CD4-positive, alpha-beta memory T cell (primary cell): ENCODE measurements at regions not wholly inside any gene's neighbourhood (a gene's known extent, or its start where the extent isn't known, plus 50 kb on each side); places are given as distances from the start of the nearest gene placed in this dataset.
"Not testable (repeated sequence)": the region's sequence is repeated elsewhere in the genome, so short reads cannot be mapped to it uniquely, and the experiment has no call there.

ENCODE experiments used
- CTCF ChIA-PET: fragments of 350-600 bp; sonication (Branson Sonifier 250); formaldehyde crosslinking; loops from one replicate; lab custom pipeline; 2021; ENCODE audit warnings: inconsistent platforms; ENCODE audit not compliant: partially characterized antibody; lab: Charles Lee
- POLR2A ChIA-PET: fragments of 350-600 bp; sonication (Branson Sonifier 250); formaldehyde crosslinking; loops from one replicate; lab custom pipeline; 2021; ENCODE audit not compliant: partially characterized antibody; lab: Charles Lee
- DNase-seq, 5 donors: peaks; one replicate each; pipeline versions ENCODE4 v3.0.0 to v3.0.0-alpha.2; 2020 to 2022; ENCODE audit warnings: mixed read lengths in 1 of 5
- H3K27ac ChIP-seq: one replicate; pipeline ENCODE4 v1.7.0; 2013; ENCODE audit warnings: low read depth, low read length
- H3K27me3 ChIP-seq: 2 replicates; pipeline ENCODE4 v1.7.0; 2013; ENCODE audit warnings: mild to moderate bottlenecking, low read length, moderate library complexity; ENCODE audit not compliant: insufficient read depth
- H3K36me3 ChIP-seq: 2 replicates; pipeline ENCODE4 v1.7.0; 2013; ENCODE audit warnings: mild to moderate bottlenecking, low read length, moderate library complexity; ENCODE audit not compliant: insufficient read depth
- H3K4me1 ChIP-seq: 2 replicates; pipeline ENCODE4 v1.7.0; 2013; ENCODE audit warnings: mild to moderate bottlenecking, low read length, moderate library complexity; ENCODE audit not compliant: insufficient read depth
- H3K4me3 ChIP-seq, 2 donors: one replicate each; pipeline ENCODE4 v1.7.0; 2013; ENCODE audit warnings: low read length in 2 of 2, mild to moderate bottlenecking in 1 of 2
- H3K9me3 ChIP-seq, 2 donors: one replicate each; pipeline ENCODE4 v1.7.0; 2013; ENCODE audit warnings: low read length in 2 of 2, control low read depth in 1 of 2; ENCODE audit not compliant: control insufficient read depth in 1 of 2
- H3K27ac Mint-ChIP-seq, 7 donors: one replicate each; pipeline ENCODE4 v1.8.0; 2020 to 2021; ENCODE audit warnings: mixed read lengths in 7 of 7, mild to moderate bottlenecking in 6 of 7, inconsistent platforms in 3 of 7, moderate library complexity in 3 of 7
- H3K27me3 Mint-ChIP-seq, 2 donors: one replicate each; pipeline ENCODE4 v1.8.0; 2020 to 2021; ENCODE audit warnings: mixed read lengths in 2 of 2
- H3K36me3 Mint-ChIP-seq, 2 donors: one replicate each; pipeline ENCODE4 v1.8.0; 2020 to 2021; ENCODE audit warnings: mixed read lengths in 2 of 2, inconsistent platforms in 1 of 2, mild to moderate bottlenecking in 1 of 2
- H3K4me1 Mint-ChIP-seq, 4 donors: one replicate each; pipeline ENCODE4 v1.8.0; 2020 to 2021; ENCODE audit warnings: mixed read lengths in 4 of 4, mild to moderate bottlenecking in 1 of 4
- H3K4me3 Mint-ChIP-seq, 8 donors: one replicate each; pipeline ENCODE4 v1.8.0; 2020 to 2021; ENCODE audit warnings: mixed read lengths in 8 of 8, mild to moderate bottlenecking in 7 of 8, moderate library complexity in 6 of 8, inconsistent platforms in 3 of 8
- H3K9me3 Mint-ChIP-seq, 8 donors: one replicate each; pipeline ENCODE4 v1.8.0; 2020 to 2021; ENCODE audit warnings: mixed read lengths in 8 of 8, mild to moderate bottlenecking in 5 of 8, inconsistent platforms in 3 of 8, moderate library complexity in 1 of 8
- intact Hi-C: fragments of 100-400 bp; cut with micrococcal nuclease; formaldehyde crosslinking; loops from one replicate; pipeline ENCODE4 v1.15.1; 2023

GRCh38 chr10:30690948-30691638, 61.5 kb upstream of the LYZL2 start:
- H3K4me1 Mint-ChIP-seq = peaks cover 5 to 17% (median 10%) of the 10 kb centered on the region in 4 donors
- H3K27me3 ChIP-seq, H3K4me3 ChIP-seq, POLR2A ChIA-PET, H3K27ac Mint-ChIP-seq, H3K9me3 ChIP-seq, H3K9me3 Mint-ChIP-seq, H3K36me3 Mint-ChIP-seq, DNase-seq, H3K27ac ChIP-seq, H3K36me3 ChIP-seq, H3K27me3 Mint-ChIP-seq, H3K4me3 Mint-ChIP-seq, intact Hi-C loops: not testable (repeated sequence)
- peaks cover 13% of the 10 kb centered on the region for H3K4me1 ChIP-seq
- CTCF ChIA-PET = interaction anchor here (1.6 to 15.1 kb wide), 4 partner anchors 12 to 52 kb away, joined by 3 to 279 read pairs (median 64); no protein-coding TSS in a partner anchor

- intact Hi-C loops = no loop called here
- peak overlapping the region in 1 of 7 donors; percentile 70 for H3K27ac Mint-ChIP-seq
- peaks cover 0 to 3% (median 0%) of the 10 kb centered on the region in 4 donors for H3K4me1 Mint-ChIP-seq
- ChIA-PET CTCF (interaction anchor here (1.1 to 15.1 kb wide), 15 partner anchors 7 to 1122 kb away, joined by 3 to 279 read pairs (median 11); no protein-coding TSS in a partner anchor), POLR2A (interaction anchor here (1.6 to 2.6 kb wide), 2 partner anchors 14 to 17 kb away, joined by 6 to 15 read pairs; no protein-coding TSS in a partner anchor)
- no peak for DNase-seq
- no peaks in the 10 kb centered on the region for H3K36me3 Mint-ChIP-seq
- H3K4me3 Mint-ChIP-seq = no peak overlapping the region
- H3K27me3 Mint-ChIP-seq = peaks cover 9 to 27% of the 10 kb centered on the region in 2 donors
- H3K9me3 ChIP-seq = no peaks in the 10 kb centered on the region
- no peaks in the 10 kb centered on the region for H3K36me3 ChIP-seq
- H3K27ac ChIP-seq = no peak overlapping the region
- H3K4me3 ChIP-seq = no peak overlapping the region
- H3K9me3 Mint-ChIP-seq = no peaks in the 10 kb centered on the region
- no peaks in the 10 kb centered on the region for H3K4me1 ChIP-seq
- no peaks in the 10 kb centered on the region for H3K27me3 ChIP-seq
These were observed 58.9 kb upstream of the LYZL2 start for GRCh38 chr10:30688456-30688855.

- no peaks in the 10 kb centered on the region for H3K36me3 ChIP-seq
- no peak overlapping the region for H3K4me3 Mint-ChIP-seq
- ChIA-PET CTCF (interaction anchor here (0.8 to 15.1 kb wide), 19 partner anchors 8 to 1123 kb away, joined by 3 to 279 read pairs (median 10); no protein-coding TSS in a partner anchor), POLR2A (interaction anchor here (1.1 to 2.6 kb wide), 4 partner anchors 15 to 64 kb away, joined by 3 to 15 read pairs (median 6); no protein-coding TSS in a partner anchor)
- H3K9me3 Mint-ChIP-seq = no peaks in the 10 kb centered on the region
- intact Hi-C loops = loop anchor here (1.0 to 2.0 kb wide), 2 partner anchors 17 to 31 kb away; no protein-coding TSS in a partner anchor
- no peak overlapping the region for H3K4me3 ChIP-seq
- no peaks in the 10 kb centered on the region for H3K27me3 ChIP-seq
- no peaks in the 10 kb centered on the region for H3K4me1 ChIP-seq
- H3K27ac Mint-ChIP-seq = peak overlapping the region in 1 of 7 donors; percentile 29
- peak; percentile 59 to 76 (median 66) for DNase-seq
- H3K27ac ChIP-seq = no peak overlapping the region
- H3K9me3 ChIP-seq = no peaks in the 10 kb centered on the region
- H3K4me1 Mint-ChIP-seq = peaks cover 0 to 3% (median 0%) of the 10 kb centered on the region in 4 donors
- peaks cover 9 to 29% of the 10 kb centered on the region in 2 donors for H3K27me3 Mint-ChIP-seq
- no peaks in the 10 kb centered on the region for H3K36me3 Mint-ChIP-seq
These were observed 58.2 kb upstream of the LYZL2 start for GRCh38 chr10:30687698-30688213.

- Histone ChIP-seq H3K36me3 (no peaks in the 10 kb centered on the region), H3K27ac (no peak overlapping the region), H3K4me3 (no peak overlapping the region), H3K9me3 (no peaks in the 10 kb centered on the region), H3K4me1 (no peaks in the 10 kb centered on the region), H3K27me3 (no peaks in the 10 kb centered on the region)
- POLR2A ChIA-PET = interaction anchor here (1.1 to 1.6 kb wide), 3 partner anchors 19 to 65 kb away, joined by 3 to 6 read pairs (median 5); no protein-coding TSS in a partner anchor
- Mint-ChIP-seq H3K4me1 (peaks cover 0 to 4% (median 1%) of the 10 kb centered on the region in 4 donors), H3K27me3 (peaks cover 13 to 33% of the 10 kb centered on the region in 2 donors), H3K36me3 (no peaks in the 10 kb centered on the region), H3K9me3 (no peaks in the 10 kb centered on the region), H3K4me3 (no peak overlapping the region), H3K27ac (no peak overlapping the region)
- CTCF ChIA-PET = interaction anchor here (1.1 to 15.1 kb wide), 7 partner anchors 9 to 65 kb away, joined by 3 to 279 read pairs (median 37); no protein-coding TSS in a partner anchor
- intact Hi-C loops = loop anchor here (1.0 to 2.0 kb wide), 2 partner anchors 16 to 32 kb away; no protein-coding TSS in a partner anchor
- no peak for DNase-seq
These were observed 57.2 kb upstream of the LYZL2 start for GRCh38 chr10:30686708-30687107.

GRCh38 chr10:30683496-30683895, 53.9 kb upstream of the LYZL2 start:
- Histone ChIP-seq H3K9me3 (no peaks in the 10 kb centered on the region), H3K36me3 (no peaks in the 10 kb centered on the region), H3K27ac (no peak overlapping the region), H3K4me3 (no peak overlapping the region), H3K27me3 (no peaks in the 10 kb centered on the region), H3K4me1 (no peaks in the 10 kb centered on the region)
- H3K4me1 Mint-ChIP-seq = peaks cover 0 to 4% (median under 1%) of the 10 kb centered on the region in 4 donors
- no peak overlapping the region for H3K27ac Mint-ChIP-seq
- H3K36me3 Mint-ChIP-seq = no peaks in the 10 kb centered on the region
- POLR2A ChIA-PET = no interaction called here
- CTCF ChIA-PET = interaction anchor here (1.2 to 15.1 kb wide), 2 partner anchors 33 to 37 kb away, joined by 3 to 279 read pairs; no protein-coding TSS in a partner anchor
- H3K4me3 Mint-ChIP-seq = no peak overlapping the region
- H3K27me3 Mint-ChIP-seq = peaks cover 18 to 44% of the 10 kb centered on the region in 2 donors
- no peak for DNase-seq
- intact Hi-C loops = no loop called here
- H3K9me3 Mint-ChIP-seq = peaks cover 0 to 22% (median 15%) of the 10 kb centered on the region in 8 donors

- CTCF ChIA-PET = interaction anchor here (1.2 to 2.9 kb wide), 3 partner anchors 11 to 38 kb away, joined by 3 to 14 read pairs (median 13); no protein-coding TSS in a partner anchor
- H3K4me3 Mint-ChIP-seq, intact Hi-C loops, H3K4me3 ChIP-seq, POLR2A ChIA-PET, H3K36me3 ChIP-seq, H3K4me1 ChIP-seq, H3K36me3 Mint-ChIP-seq, H3K9me3 ChIP-seq, H3K27ac ChIP-seq, H3K4me1 Mint-ChIP-seq, H3K27me3 ChIP-seq: not testable (repeated sequence)
- Mint-ChIP-seq H3K27me3 (peaks cover 18 to 44% of the 10 kb centered on the region in 2 donors), H3K9me3 (peaks cover 0 to 22% (median 15%) of the 10 kb centered on the region in 8 donors), H3K27ac (peak overlapping the region in 1 of 7 donors; percentile 47)
- peak in 2 of 5 donors; percentile 33 to 81 for DNase-seq
These were observed 53.0 kb upstream of the LYZL2 start for GRCh38 chr10:30682377-30683199.
